Bronchial epithelial cell (primary cell): ENCODE measurements at regions not wholly inside any gene's neighbourhood (a gene's known extent, or its start where the extent isn't known, plus 50 kb on each side); places are given as distances from the start of the nearest gene placed in this dataset.

Experiments used
- DNase-seq: peaks from one replicate; pipeline ENCODE4 v3.0.0-alpha.2; 2010; ENCODE audit warnings: low read depth
- FAIRE-seq: peaks from 2 replicates; lab custom pipeline; 2011; peaks lifted over from hg19 to GRCh38; lab: Jason Lieb, UNC
- H3K27me3 ChIP-seq: 2 replicates; pipeline ENCODE4 v1.5.1; 2011; ENCODE audit warnings: low read length; ENCODE audit not compliant: control insufficient read depth, insufficient read depth
- H3K36me3 ChIP-seq: 2 replicates; pipeline ENCODE4 v1.5.1; 2011; ENCODE audit warnings: low read length; ENCODE audit not compliant: control insufficient read depth, insufficient read depth
- H3K4me3 ChIP-seq: 2 replicates; pipeline ENCODE4 v1.5.1; 2011; ENCODE audit warnings: mild to moderate bottlenecking, low read depth, low read length, control low read depth
- CTCF ChIP-seq: IDR thresholded peaks from 2 replicates; pipeline ENCODE4 v1.5.1; 2011; ENCODE audit warnings: mild to moderate bottlenecking, moderate library complexity, low read length, control low read depth, inconsistent platforms; ENCODE audit not compliant: insufficient read depth, severe bottlenecking

- no peak for TF ChIP-seq CTCF
- Histone ChIP-seq H3K27me3 (no peaks in the 10 kb centered on the region), H3K36me3 (no peaks in the 10 kb centered on the region), H3K4me3 (no peak overlapping the region)
- FAIRE-seq (no peak), DNase-seq (no peak)
Measured at GRCh38 chr4:79850626-79851025, 222.4 kb downstream of the ANTXR2 start.

GRCh38 chr4:79848329-79848728 is 224.7 kb downstream of the ANTXR2 start:
- Histone ChIP-seq H3K36me3 (no peaks in the 10 kb centered on the region), H3K4me3 (no peak overlapping the region), H3K27me3 (no peaks in the 10 kb centered on the region)
- no peak for FAIRE-seq
- DNase-seq = peak; percentile 17
- TF ChIP-seq CTCF = no peak

- H3K27me3 ChIP-seq = no peaks in the 10 kb centered on the region
- FAIRE-seq = no peak
- TF ChIP-seq CTCF = no peak
- H3K4me3 ChIP-seq = no peak overlapping the region
- H3K36me3 ChIP-seq = no peaks in the 10 kb centered on the region
- no peak for DNase-seq
Measured at GRCh38 chr4:79847411-79847810, 225.6 kb downstream of the ANTXR2 start.

GRCh38 chr4:79842162-79842561 is 230.9 kb downstream of the ANTXR2 start:
- Histone ChIP-seq H3K36me3 (no peaks in the 10 kb centered on the region), H3K4me3 (no peak overlapping the region), H3K27me3 (no peaks in the 10 kb centered on the region)
- TF ChIP-seq CTCF = no peak
- FAIRE-seq (no peak), DNase-seq (no peak)

GRCh38 chr4:79833857-79834256 is 239.2 kb downstream of the ANTXR2 start:
- FAIRE-seq = no peak
- no peaks in the 10 kb centered on the region for H3K27me3 ChIP-seq
- H3K4me3 ChIP-seq = no peak overlapping the region
- DNase-seq = no peak
- no peak for TF ChIP-seq CTCF
- H3K36me3 ChIP-seq = no peaks in the 10 kb centered on the region
